ENCODE measurements at regions not wholly inside any gene's neighbourhood (a gene's known extent, or its start where the extent isn't known, plus 50 kb on each side); places are given as distances from the start of the nearest gene placed in this dataset.

DNA sequence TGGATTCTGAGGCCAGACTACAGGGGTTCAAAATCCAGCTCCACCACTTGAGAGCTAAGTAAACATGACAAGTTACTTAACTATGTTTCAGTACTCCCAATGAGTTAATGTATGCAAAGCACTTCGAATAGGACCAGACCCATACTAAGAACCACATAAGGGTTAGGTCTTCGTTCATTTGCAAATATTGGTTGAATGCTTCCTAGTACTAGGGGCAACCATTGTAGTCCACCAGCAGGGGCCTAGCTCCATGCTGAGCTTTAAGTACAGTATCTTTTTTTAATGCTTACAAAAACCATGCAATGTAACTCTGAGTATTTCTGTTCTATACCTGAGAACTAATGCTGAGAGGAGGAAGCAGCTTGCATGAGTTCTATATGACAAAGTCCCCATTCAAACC is 80.4 kb upstream of the PDE1C start:
- ATAC-seq = no peak
- TF ChIP-seq GLIS3 (CRISPR knock-in tag; IDR thresholded peaks at IDR 0.05) = no peak
- TF ChIP-seq OSR1 (CRISPR knock-in tag; IDR thresholded peaks at IDR 0.05) = no peak
- TF ChIP-seq, protein P1, sequence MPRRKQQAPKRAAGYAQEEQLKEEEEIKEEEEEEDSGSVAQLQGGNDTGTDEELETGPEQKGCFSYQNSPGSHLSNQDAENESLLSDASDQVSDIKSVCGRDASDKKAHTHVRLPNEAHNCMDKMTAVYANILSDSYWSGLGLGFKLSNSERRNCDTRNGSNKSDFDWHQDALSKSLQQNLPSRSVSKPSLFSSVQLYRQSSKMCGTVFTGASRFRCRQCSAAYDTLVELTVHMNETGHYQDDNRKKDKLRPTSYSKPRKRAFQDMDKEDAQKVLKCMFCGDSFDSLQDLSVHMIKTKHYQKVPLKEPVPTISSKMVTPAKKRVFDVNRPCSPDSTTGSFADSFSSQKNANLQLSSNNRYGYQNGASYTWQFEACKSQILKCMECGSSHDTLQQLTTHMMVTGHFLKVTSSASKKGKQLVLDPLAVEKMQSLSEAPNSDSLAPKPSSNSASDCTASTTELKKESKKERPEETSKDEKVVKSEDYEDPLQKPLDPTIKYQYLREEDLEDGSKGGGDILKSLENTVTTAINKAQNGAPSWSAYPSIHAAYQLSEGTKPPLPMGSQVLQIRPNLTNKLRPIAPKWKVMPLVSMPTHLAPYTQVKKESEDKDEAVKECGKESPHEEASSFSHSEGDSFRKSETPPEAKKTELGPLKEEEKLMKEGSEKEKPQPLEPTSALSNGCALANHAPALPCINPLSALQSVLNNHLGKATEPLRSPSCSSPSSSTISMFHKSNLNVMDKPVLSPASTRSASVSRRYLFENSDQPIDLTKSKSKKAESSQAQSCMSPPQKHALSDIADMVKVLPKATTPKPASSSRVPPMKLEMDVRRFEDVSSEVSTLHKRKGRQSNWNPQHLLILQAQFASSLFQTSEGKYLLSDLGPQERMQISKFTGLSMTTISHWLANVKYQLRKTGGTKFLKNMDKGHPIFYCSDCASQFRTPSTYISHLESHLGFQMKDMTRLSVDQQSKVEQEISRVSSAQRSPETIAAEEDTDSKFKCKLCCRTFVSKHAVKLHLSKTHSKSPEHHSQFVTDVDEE (CRISPR knock-in tag; IDR thresholded peaks at IDR 0.05) = no peak
- no peak for TF ChIP-seq ZNF565 (CRISPR knock-in tag; conservative IDR thresholded peaks at IDR 0.05; ENCODE audit: low read depth)
- TF ChIP-seq TOX (CRISPR knock-in tag; IDR thresholded peaks at IDR 0.05; ENCODE audit: borderline replicate concordance) = no peak
- TF ChIP-seq ZC3H10 (CRISPR knock-in tag; IDR thresholded peaks at IDR 0.05) = no peak
- no peak for TF ChIP-seq ARNTL (CRISPR knock-in tag; IDR thresholded peaks at IDR 0.05; ENCODE audit: borderline replicate concordance, low read depth)
- TF ChIP-seq ZNF8 (CRISPR knock-in tag; IDR thresholded peaks at IDR 0.05) = no peak
- TF ChIP-seq, protein P2, sequence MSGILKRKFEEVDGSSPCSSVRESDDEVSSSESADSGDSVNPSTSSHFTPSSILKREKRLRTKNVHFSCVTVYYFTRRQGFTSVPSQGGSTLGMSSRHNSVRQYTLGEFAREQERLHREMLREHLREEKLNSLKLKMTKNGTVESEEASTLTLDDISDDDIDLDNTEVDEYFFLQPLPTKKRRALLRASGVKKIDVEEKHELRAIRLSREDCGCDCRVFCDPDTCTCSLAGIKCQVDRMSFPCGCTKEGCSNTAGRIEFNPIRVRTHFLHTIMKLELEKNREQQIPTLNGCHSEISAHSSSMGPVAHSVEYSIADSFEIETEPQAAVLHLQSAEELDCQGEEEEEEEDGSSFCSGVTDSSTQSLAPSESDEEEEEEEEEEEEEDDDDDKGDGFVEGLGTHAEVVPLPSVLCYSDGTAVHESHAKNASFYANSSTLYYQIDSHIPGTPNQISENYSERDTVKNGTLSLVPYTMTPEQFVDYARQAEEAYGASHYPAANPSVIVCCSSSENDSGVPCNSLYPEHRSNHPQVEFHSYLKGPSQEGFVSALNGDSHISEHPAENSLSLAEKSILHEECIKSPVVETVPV (CRISPR knock-in tag; IDR thresholded peaks at IDR 0.05) = no peak
- TF ChIP-seq TCF4 (CRISPR knock-in tag; IDR thresholded peaks at IDR 0.05; ENCODE audit: borderline replicate concordance) = no peak

DNA sequence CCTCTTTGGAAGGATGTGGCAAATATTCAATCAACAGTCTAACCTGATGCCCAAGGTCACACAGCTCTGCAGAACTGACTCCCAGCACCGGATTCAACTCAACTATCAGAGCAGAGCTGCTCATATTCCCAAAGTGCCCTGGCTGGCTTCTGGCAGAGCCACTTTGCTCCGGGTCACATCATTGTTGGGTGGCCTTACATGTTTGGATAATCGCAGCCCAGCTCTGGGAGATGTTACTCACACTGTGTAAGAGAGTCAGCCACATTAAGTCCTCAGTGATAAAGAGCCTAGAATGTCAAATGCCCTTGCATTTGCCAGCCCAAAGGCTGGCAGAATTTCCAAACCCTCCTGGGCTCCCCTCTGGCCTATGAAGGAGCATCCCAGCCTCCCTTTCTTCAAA is 79.8 kb upstream of the PDE1C start:
- no peak for ATAC-seq
- no peak for TF ChIP-seq ZNF565 (CRISPR knock-in tag; conservative IDR thresholded peaks at IDR 0.05; ENCODE audit: low read depth)
- TF ChIP-seq BACH2 (CRISPR knock-in tag; IDR thresholded peaks at IDR 0.05; ENCODE audit: borderline replicate concordance) = no peak
- no peak for TF ChIP-seq TCF4 (CRISPR knock-in tag; IDR thresholded peaks at IDR 0.05; ENCODE audit: borderline replicate concordance)
- TF ChIP-seq TOX (CRISPR knock-in tag; IDR thresholded peaks at IDR 0.05; ENCODE audit: borderline replicate concordance) = no peak
- TF ChIP-seq ISL1 (CRISPR knock-in tag; IDR thresholded peaks at IDR 0.05) = no peak
- TF ChIP-seq ZNF8 (CRISPR knock-in tag; IDR thresholded peaks at IDR 0.05) = no peak
- no peak for TF ChIP-seq ZFP3 (CRISPR knock-in tag; IDR thresholded peaks at IDR 0.05)
- no peak for TF ChIP-seq OSR1 (CRISPR knock-in tag; IDR thresholded peaks at IDR 0.05)
- TF ChIP-seq, protein P3, sequence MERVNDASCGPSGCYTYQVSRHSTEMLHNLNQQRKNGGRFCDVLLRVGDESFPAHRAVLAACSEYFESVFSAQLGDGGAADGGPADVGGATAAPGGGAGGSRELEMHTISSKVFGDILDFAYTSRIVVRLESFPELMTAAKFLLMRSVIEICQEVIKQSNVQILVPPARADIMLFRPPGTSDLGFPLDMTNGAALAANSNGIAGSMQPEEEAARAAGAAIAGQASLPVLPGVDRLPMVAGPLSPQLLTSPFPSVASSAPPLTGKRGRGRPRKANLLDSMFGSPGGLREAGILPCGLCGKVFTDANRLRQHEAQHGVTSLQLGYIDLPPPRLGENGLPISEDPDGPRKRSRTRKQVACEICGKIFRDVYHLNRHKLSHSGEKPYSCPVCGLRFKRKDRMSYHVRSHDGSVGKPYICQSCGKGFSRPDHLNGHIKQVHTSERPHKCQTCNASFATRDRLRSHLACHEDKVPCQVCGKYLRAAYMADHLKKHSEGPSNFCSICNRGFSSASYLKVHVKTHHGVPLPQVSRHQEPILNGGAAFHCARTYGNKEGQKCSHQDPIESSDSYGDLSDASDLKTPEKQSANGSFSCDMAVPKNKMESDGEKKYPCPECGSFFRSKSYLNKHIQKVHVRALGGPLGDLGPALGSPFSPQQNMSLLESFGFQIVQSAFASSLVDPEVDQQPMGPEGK (CRISPR knock-in tag; IDR thresholded peaks at IDR 0.05; ENCODE audit: borderline replicate concordance) = no peak

DNA sequence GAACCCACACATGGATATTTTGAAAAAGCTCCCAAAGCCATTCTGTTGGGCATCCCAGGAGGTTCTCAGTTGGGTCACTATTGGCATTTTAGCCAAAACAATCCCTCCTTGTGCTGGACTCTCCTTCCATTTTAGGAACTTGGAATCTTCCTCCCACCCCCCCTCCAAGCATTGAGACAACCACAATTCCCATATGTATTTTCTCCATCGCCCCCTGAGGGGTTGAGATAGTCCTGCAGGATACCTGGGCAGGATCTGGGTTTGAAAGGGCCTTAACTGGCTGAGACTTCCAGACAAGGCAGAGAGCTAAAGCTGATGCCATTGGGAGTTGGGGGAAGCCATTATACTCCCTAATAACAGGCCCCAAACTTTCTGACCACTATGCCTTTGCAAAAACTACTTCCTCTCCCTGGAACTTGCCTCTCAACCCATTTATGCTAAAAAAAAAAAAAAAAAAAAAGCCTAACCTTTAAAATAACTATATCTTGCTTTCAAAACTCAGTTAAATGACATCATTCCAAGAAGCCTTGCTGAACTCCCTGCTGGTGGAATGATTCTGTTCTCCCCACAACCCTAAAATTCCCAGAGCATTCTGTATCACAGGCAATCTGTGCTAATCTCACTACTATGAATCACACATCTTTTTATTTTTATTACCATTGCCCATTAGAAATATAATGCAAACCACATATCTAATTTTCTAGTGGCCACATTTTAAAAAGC is 77.5 kb upstream of the PDE1C start:
- TF ChIP-seq ISL1 (CRISPR knock-in tag; IDR thresholded peaks at IDR 0.05) (no peak), BACH2 (CRISPR knock-in tag; IDR thresholded peaks at IDR 0.05; ENCODE audit: borderline replicate concordance) (no peak), SNAI2 (CRISPR knock-in tag; IDR thresholded peaks at IDR 0.05) (no peak), ZC3H10 (CRISPR knock-in tag; IDR thresholded peaks at IDR 0.05) (no peak), ZNF70 (CRISPR knock-in tag; IDR thresholded peaks at IDR 0.05) (no peak), ARNTL (CRISPR knock-in tag; IDR thresholded peaks at IDR 0.05; ENCODE audit: borderline replicate concordance, low read depth) (no peak), ZNF565 (CRISPR knock-in tag; conservative IDR thresholded peaks at IDR 0.05; ENCODE audit: low read depth) (no peak), ZFP3 (CRISPR knock-in tag; IDR thresholded peaks at IDR 0.05) (no peak), TOX (CRISPR knock-in tag; IDR thresholded peaks at IDR 0.05; ENCODE audit: borderline replicate concordance) (no peak)
- TF ChIP-seq, protein P3 (CRISPR knock-in tag; IDR thresholded peaks at IDR 0.05; ENCODE audit: borderline replicate concordance) = no peak
- TF ChIP-seq, protein P1 (CRISPR knock-in tag; IDR thresholded peaks at IDR 0.05) = no peak
- TF ChIP-seq, protein P4, sequence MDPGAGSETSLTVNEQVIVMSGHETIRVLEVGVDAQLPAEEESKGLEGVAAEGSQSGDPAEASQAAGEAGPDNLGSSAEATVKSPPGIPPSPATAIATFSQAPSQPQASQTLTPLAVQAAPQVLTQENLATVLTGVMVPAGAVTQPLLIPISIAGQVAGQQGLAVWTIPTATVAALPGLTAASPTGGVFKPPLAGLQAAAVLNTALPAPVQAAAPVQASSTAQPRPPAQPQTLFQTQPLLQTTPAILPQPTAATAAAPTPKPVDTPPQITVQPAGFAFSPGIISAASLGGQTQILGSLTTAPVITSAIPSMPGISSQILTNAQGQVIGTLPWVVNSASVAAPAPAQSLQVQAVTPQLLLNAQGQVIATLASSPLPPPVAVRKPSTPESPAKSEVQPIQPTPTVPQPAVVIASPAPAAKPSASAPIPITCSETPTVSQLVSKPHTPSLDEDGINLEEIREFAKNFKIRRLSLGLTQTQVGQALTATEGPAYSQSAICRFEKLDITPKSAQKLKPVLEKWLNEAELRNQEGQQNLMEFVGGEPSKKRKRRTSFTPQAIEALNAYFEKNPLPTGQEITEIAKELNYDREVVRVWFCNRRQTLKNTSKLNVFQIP (CRISPR knock-in tag; IDR thresholded peaks at IDR 0.05; ENCODE audit: borderline replicate concordance, low read depth) = no peak
- ATAC-seq = no peak
